ENCODE measurements at regions not wholly inside any gene's neighbourhood (a gene's known extent, or its start where the extent isn't known, plus 50 kb on each side); places are given as distances from the start of the nearest gene placed in this dataset.

DNA sequence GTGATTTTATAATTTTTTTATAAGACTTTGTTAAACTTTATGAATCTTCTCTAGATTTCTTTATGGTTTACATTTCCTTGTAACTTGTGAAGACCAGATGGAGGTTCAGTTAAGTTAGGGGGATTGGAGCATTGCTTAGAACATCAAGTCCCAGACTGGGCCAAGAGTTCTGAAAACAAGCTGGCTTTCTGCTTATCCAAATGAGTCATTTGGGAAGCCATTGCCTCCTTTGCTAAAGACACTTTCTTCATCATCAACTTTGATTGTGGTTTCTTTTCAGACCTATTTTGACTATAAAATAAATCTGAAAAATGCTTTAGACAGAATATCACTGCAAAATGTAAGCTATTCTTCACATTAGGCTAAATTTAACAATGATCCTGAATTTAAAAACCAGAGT is 446.8 kb downstream of the USP25 start:
- TF ChIP-seq, protein P1, sequence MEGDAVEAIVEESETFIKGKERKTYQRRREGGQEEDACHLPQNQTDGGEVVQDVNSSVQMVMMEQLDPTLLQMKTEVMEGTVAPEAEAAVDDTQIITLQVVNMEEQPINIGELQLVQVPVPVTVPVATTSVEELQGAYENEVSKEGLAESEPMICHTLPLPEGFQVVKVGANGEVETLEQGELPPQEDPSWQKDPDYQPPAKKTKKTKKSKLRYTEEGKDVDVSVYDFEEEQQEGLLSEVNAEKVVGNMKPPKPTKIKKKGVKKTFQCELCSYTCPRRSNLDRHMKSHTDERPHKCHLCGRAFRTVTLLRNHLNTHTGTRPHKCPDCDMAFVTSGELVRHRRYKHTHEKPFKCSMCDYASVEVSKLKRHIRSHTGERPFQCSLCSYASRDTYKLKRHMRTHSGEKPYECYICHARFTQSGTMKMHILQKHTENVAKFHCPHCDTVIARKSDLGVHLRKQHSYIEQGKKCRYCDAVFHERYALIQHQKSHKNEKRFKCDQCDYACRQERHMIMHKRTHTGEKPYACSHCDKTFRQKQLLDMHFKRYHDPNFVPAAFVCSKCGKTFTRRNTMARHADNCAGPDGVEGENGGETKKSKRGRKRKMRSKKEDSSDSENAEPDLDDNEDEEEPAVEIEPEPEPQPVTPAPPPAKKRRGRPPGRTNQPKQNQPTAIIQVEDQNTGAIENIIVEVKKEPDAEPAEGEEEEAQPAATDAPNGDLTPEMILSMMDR (IDR thresholded peaks at IDR 0.05 in 8 of 11, conservative IDR thresholded peaks at IDR 0.05 in 3 of 11), result no peak
- TF ChIP-seq POLR2A (IDR thresholded peaks at IDR 0.05), result no peak

All from spleen (tissue), 7 donors.